NB4 (cell line): ENCODE measurements at regions not wholly inside any gene's neighbourhood (a gene's known extent, or its start where the extent isn't known, plus 50 kb on each side); places are given as distances from the start of the nearest gene placed in this dataset.

Experiments
- CTCF ChIP-seq: IDR thresholded peaks from one replicate; pipeline ENCODE4 v1.5.1; 2012; ENCODE audit warnings: low read depth, low read length
- MAX ChIP-seq: IDR thresholded peaks from 2 replicates; pipeline ENCODE4 v1.6.1; 2011; ENCODE audit warnings: low read depth, low read length

- TF ChIP-seq CTCF (no peak), MAX (no peak)
These were observed 87.4 kb upstream of the TMEM47 start for GRCh38 chrX:34744521-34744920.
